K562 (cell line): ENCODE measurements at regions not wholly inside any gene's neighbourhood (a gene's known extent, or its start where the extent isn't known, plus 50 kb on each side); places are given as distances from the start of the nearest gene placed in this dataset.

Experiments
- CTCF ChIP-seq, 3 experiments: IDR thresholded peaks in 2 of 3; conservative IDR thresholded peaks in 1 of 3; 2 replicates each; pipeline ENCODE4 v1.5.1; 2011 to 2012; ENCODE audit warnings: low read length in 3 of 3, mild to moderate bottlenecking in 3 of 3, control low read depth in 2 of 3, improper control_type of control experiment in 1 of 3, inconsistent platforms in 1 of 3, low read depth in 1 of 3, mixed read lengths in 1 of 3, moderate library complexity in 1 of 3; ENCODE audit not compliant: insufficient read depth in 2 of 3
- RB1 ChIP-seq: fragments of 450-650 bp; IDR thresholded peaks from 2 replicates; pipeline ENCODE4 v1.6.1; 2017; ENCODE audit warnings: low read depth, mild to moderate bottlenecking

GRCh38 chr5:52150501-52150900, 637.2 kb upstream of the ITGA1 start:
- TF ChIP-seq CTCF (IDR thresholded peaks at IDR 0.05 in 2 of 3, conservative IDR thresholded peaks at IDR 0.05 in 1 of 3; ENCODE audit: insufficient read depth in 2 of 3, low read depth in 1 of 3, low read length in 3 of 3): no peak
- no peak for TF ChIP-seq RB1
